DMS114 treated with DMSO at 0.1 percent for 48 hours (cell line): ENCODE measurements at regions not wholly inside any gene's neighbourhood (a gene's known extent, or its start where the extent isn't known, plus 50 kb on each side); places are given as distances from the start of the nearest gene placed in this dataset.

ENCODE experiments used
- DNase-seq: peaks from one replicate; lab custom pipeline; 2025; ENCODE audit not compliant: unreplicated experiment; lab: John Stamatoyannopoulos, UW

DNA sequence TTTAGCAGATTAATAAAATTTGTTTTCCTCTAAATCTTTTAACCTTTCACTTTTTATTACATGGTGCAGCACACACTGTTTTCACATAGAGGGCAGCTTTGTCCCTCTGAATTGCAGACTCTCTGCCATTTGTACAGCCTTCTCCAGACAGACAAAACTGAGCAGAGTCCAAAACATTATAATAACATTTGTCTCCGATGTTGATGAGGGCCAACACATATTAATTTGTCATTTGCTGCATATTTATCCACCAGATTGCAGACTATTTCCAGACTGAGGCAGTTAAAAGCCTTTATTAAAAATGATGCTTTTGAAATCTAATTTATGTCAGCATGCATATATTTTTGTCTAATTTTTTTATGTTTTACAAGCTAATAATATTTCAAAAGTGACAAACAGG is 1251.9 kb upstream of the SLC10A2 start:
- peak; percentile 2 for DNase-seq

DNA sequence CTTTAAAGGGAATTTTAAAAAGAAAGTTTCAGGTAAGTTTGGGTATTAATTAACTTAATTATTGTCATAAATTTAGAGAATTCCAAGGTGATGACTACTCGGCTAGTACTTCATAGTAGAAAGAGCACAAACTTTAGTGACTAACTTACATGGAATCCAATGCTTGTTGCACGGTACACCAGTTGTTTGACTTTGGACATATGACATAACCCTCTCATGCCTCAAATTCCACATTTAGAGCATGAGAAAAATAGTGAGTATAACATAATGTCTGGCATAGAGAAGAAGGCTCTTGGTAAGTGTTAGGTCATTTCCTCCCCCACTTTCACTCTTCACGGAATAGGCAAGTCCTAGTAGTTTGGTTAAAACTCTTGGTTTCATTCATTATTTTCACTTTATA is 1249.4 kb upstream of the SLC10A2 start:
- DNase-seq, result no peak

DNA sequence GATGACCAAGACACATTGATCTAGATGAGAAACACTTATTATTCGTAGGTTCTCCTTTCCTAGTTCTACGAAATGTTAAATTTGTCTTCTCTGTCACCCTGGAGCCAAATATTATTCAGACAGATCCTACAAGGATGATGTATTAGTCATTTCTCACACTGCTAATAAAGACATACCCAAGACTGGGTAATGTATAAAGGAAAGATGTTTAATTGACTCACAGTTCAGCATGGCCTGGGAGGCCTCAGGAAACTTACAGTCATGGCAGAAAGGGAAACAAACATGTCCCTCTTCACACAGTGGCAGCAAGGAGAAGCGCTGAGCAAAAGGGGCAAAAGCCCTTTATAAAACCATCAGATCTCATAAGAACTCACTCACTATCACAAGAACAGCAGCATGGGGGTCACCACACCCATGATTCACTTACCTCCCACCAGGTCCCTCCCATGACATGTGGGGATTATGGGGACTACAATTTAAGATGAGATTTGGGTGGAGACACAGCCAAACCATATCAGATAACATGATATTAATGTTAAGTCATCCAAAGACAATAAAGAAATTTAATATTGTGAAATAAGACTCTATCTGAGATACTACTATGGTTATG is 1248.8 kb upstream of the SLC10A2 start:
- no peak for DNase-seq

DNA sequence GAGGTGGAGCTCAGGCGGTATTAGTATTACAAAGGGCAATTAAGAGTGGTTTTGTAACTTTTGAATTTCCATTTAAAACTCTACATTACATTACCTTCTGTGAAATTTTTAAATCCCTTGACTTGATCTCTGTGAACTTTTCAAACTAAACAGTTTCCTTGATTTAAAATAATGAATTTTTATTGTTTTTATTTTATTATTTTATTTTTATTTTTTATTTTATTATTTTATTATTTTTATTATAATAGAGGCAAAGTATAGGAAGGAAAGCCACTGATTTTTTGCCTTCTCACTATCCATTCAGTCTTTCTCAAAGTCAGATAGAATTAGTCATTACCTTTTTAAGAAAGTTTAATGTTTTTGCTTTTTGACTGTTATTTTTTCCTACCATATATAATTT is 1248.1 kb upstream of the SLC10A2 start:
- DNase-seq, result no peak

DNA sequence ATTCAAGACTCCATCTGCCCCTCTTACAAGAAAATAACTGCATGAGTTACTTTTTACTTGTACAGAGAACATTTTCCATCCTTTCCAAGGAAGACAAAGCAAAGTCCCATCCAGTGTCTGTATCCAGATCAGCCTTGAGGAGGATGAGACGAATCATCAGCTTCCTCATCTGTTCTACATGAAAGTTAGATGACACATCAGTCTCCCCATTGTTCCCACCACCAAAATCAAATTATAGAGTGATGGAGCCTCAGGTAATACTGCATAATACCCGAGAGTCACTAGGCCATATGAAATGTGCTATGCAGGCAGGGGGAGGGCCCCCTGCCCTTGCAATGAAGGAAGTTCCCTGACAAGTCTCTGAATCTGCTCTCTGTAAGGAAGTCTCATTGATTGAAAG is 1244.6 kb upstream of the SLC10A2 start:
- DNase-seq, result no peak

DNA sequence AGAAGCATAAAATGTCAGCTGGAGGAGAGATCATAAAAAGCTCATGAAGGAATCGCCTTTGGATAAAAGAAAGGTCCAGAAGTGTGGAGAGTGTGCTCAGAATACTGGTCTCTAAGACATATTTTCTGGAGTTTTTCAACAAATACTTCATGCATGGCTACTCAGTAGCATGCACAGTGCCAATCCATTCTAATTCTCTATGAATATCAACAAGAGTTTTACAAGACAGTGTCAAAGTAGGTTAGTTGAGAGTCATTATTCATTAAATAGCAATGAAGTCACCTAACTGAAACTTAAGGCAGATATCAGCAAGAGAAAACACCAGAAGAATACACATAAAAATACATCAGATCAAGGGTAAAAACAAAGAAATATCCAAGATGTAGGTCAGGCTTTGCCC is 1243.2 kb upstream of the SLC10A2 start:
- no peak for DNase-seq

DNA sequence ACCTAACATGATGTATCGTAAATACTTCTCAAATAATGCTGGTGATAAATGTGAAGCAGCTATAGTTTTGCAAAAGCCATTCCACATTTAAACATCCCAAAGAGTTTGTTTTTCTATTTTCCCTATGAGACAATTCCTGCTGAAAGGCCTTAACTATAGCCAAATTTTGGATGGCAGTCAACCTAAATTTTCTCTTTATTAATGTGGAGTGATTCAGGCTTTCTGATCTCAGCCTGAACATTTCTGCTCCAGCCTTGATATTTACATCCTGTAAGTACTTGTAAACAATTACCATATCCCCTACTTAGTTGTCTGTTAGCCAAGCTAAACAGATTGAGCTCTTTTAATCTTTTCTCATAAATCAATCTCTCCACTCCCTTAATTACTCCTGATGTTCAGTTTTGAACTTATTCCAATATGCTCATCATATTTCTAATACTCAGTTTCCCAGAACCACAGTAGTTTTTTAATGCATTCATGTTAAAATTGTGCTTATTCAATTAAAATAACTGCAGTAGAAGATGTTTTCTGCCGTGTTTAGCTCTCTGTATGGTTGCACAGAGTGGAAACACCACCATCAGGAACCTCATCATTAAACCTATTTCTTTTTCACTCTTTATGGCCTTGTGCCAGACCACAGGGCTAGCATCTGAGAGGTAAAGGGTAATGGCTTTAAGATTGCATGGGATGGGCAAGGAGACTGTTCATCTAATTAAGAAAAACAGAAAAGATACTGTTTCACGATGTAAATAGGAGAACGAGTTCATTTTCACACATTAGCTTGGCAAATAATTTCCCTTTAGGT is 1235.2 kb upstream of the SLC10A2 start:
- no peak for DNase-seq

DNA sequence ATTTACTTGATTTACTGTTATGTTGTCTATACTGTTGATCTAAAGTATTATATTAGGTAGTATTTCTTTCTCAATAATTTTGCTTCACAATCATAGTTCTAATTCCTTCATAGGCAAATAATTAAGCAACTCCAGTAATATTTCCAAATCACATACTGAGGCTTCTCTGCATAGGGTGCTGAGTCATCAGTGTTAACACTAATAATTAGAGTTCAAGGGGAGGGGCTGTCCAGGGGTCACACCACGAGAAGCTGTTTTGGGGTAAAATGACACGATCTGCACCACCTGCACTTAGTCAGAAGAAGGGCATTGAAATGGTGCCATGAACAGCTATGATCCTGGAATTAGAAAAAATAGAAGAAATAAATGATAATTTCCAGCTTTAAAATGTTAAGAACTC is 1230.9 kb upstream of the SLC10A2 start:
- DNase-seq, result no peak

DNA sequence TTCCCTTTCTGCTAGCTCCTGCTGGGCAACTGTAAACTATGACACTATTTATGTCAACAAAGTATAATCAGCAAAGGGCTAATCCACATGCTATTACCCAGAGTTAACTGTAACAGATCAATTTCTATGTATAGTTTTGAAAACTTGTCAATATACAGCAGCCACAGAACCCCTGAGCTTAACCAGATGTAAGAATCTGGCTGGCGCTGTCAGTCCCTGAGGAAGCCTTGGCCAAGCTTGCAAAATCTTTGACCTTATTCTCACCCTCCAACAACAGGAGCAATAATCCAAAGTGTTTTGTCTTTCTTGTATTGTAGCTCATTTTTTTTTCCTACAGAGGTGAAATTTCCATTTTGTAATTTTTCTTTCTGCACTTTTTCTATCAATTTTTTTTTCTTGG is 1230.1 kb upstream of the SLC10A2 start:
- DNase-seq, result no peak

DNA sequence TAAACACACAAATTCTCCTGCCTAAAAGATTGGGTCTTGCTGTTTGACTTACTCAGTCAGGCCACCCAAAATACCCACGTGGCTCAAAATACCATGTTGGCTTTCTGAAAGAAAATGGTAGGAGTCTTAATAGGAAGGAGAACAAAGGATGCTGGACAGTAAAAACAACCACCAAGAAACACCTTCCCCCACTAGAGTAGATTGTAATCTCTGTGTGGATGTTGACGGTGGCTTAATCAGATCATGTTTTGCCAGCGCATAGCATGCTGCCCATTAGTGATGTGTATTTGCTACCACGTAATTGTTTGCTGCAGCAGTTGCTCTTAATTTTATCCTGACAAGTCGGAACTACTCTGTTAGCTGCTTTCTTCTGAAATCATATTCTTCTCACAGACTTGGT is 1229.3 kb upstream of the SLC10A2 start:
- no peak for DNase-seq

DNA sequence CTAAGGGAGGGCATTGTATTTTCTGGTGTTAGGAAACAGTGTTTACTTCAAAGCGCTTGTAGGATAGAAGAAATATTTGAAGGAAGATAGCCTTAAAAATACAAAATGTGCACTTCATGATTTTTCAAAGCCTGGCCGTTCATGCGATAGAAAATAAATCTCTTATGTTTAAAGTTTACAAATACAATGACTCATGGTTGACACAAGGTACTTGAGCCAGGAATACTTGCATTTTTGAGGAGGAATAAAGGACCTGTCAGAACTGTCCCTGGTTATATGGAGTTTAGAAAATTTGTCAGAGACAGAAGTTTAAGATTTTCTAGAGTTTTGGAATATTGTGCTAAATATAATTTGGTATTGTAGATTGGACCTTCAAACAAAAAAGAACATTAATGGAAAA is 1223.2 kb upstream of the SLC10A2 start:
- DNase-seq, result no peak

DNA sequence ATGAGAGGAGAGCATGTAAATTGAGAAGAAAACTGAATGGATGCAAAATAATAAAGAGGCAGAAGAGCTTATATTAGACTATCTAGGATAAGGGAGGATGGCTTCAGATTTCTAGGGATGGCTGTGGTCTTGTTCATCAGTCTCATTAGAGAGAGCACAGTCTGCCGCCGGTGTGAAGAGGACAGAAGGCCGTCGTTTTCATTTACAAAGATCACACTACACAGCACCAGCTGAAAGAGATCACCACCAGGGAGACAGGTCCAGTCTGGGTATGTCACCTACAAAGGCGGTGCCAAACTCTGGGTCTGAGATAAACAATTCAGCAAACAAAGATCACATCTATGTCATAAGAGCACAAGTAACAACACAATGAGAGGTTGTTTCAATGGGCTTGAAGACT is 1222.3 kb upstream of the SLC10A2 start:
- DNase-seq, result no peak

DNA sequence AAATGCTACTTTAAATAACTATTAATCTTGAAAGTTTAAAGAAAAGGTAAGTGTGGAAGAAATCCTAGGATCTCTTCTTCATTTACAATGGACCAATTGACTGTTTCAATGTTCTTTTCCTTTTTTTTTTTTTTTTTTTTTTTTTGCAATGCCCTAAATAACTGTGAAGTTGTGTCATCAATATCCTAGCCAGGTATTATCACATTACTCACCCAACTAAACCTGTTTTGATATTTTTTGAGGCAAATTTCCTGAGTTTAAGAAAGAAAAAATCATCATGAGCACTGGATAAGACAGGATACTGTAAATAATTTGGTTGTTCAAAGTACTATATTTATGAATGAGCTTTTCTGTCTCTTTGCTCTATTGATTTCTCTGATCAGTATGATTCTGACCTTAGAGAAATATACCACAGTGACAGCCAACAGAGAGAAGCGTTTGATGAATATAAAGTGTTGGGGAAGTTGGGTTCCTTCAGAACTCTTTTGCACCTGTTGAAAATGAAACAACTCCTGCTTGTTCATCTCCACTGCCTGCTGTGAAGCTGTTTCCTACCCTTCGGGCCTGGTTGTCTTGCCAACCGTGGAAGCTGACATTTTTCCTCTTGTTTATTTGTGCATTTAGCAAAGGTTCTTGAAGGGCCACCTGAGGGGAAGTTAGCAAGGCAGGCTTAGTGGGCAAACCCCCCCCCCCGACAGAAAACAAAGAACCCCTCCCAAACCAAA is 1220.5 kb upstream of the SLC10A2 start:
- DNase-seq, result no peak

DNA sequence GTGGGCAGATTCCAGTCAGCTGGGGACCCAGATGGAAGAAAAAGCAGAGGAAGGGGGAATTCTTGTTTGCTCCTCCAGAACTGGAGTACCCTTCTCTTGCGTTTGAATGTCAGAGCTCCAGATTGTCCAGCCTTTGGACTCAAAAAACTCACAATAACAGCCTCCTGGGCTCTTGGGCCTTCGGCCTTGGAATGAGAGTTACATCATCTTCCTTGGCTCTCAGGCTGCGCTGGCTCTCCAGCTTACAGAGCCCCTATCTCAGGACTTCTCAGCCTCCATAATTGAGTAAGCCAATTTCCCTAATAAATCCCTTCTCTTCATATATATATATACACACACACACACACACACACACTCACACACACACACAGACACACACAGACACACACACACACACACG is 1215.7 kb upstream of the SLC10A2 start:
- no peak for DNase-seq

DNA sequence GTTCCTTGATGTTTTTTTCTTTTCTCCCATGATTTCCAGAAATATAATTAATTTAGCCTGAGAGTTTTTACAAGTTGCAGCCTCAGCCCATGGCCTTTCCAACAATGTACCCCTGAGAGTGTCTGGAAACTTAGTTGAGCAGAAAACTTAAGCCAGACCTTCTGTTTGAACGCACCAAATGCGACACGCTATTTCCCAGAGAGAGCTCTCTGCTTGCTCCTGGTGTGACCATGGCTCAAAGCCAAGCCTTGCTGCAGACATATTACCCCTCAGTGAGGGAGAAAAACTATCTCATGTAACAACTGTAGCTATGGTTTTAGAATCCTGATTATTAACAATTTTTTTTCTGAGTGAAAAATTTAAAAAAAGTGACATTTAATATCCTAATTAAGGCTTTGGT is 1204.5 kb upstream of the SLC10A2 start:
- no peak for DNase-seq

DNA sequence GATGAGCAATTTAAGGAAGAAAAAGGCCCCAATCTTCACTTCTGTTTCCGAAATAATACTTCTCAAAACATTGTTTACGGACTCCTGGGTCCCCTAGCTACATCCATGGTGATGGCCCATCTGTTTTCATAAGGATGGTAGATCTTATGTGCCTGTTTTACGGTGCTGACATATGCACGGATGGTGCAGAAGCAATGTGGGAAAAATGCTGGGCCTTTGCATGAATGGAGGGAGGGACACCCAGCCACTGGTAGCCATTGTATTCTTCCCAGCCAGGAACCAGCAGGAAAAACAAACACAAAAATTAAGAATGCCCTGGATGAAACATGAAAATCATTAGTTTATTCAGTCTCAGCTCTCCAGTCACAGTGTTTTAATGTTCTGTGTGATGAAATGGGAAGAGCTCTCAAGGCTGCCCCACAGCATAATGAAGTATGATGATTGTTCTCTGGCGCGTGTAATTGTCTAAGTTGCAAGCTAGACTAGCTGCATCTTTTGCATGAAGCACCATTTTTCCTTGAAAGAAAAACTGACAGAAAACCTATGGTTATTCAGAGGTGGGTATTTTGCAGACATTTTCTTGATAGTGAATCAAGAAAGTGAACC is 1201.1 kb upstream of the SLC10A2 start:
- DNase-seq, result no peak

DNA sequence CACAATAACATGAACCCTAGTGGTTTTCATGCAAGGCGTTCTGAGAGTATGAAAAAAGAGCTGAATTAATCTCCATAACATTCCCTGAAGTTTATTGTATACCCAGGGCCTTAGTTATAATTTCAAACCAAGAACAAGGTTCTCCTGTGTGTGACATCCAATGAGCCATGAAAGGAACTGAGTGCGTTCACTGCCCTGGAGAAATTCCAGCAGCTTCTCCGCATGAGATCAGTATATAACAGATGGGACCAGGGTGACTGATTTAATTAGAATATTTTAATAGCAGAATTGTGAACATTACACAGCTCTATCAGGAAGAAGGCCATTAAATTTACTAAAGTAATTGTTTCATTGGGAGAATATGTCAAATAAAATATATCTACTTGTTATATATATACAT is 1190.5 kb upstream of the SLC10A2 start:
- no peak for DNase-seq

DNA sequence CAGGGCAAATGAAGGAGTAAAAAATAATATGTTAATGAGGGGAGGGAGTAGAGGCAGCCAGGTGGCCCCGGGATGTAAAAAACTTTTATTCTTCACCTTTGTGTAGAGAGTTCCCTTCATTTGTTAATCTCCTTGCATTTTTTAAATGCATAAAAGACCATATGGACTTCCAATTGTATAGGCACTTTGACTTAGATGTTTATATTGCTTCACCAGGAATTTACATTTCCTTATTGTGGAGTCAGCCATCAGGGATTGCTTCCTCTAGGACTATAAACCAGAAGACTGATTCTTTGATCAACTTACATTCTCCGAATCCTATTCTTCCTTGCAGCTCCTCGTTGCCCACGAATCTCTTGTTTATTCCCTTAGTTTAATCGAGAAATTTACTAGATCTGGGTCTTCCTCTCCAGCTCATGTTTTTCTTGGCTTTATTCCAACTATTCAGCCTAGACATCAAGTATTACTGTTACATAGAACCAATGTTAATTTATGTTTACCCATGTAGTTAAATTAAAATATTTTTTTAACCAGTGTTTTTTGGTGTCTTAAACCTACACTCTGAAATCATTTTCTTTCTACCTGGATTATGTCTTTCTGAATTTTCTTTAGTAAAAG is 1187.0 kb upstream of the SLC10A2 start:
- peak; percentile 24 for DNase-seq

DNA sequence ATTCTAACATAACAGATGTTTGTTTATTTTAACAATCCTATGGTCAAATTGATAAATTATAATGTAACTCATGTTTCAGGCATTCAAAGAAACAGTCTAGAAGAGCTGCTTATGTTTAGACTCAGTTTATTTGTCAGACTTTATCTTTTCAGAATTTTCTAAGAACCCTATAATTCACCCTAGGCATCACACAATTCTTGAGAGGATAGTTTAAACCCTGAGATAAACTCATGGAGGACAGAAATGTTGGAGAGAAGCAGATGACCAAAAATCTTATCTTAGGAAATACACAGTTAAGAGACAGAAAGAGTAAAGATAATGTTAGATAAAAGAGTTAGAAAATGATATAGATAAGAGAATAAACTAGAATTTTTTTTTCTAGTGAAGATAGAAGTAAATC is 1185.7 kb upstream of the SLC10A2 start:
- no peak for DNase-seq

DNA sequence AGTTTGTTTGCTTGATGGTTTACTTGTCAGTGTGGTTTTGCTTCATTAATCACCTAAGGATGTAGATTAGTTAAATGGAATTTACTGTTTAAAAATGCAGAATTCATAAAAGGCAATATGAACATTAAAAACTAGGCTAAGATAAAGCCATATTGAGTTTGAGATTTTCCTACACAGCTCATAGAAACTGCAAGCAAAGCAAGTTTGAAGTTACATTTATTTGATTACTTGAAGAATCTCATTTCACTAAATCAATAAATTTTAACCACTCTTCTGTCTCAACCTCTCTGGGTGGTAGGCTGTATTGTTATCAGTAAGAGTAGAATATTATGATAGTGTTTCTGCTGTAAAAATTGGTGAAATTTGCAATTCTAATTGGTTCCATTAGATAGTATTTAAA is 1180.7 kb upstream of the SLC10A2 start:
- no peak for DNase-seq

DNA sequence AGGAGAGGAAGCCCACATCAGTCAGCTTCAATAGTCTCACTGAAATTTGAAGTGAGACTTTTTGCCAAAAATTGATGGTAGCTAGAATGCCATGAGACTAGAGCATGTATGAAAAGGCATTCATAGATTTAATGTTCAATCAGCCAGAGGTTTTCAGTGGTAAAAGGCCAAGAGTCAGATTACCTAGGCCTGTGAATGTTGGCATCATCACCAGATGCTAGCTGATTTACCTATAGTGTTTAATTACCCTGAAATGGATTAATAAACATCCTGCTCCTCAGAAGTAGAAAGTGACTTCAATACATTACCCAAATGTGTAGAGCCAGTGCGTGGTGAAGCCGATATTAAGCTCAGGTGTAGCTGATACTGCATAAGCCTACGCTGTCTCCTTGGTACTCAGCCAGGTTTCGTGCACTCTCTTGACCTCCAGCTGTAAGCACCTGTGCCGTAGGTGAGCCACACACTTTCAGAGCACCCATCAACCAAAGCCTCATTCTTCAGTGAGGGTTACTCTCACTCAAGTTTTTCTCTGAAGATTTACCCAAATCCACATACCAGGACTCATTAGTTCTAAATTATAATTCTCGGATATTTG is 1140.3 kb upstream of the SLC10A2 start:
- no peak for DNase-seq
